ENCODE measurements at regions not wholly inside any gene's neighbourhood (a gene's known extent, or its start where the extent isn't known, plus 50 kb on each side); places are given as distances from the start of the nearest gene placed in this dataset.

DNA sequence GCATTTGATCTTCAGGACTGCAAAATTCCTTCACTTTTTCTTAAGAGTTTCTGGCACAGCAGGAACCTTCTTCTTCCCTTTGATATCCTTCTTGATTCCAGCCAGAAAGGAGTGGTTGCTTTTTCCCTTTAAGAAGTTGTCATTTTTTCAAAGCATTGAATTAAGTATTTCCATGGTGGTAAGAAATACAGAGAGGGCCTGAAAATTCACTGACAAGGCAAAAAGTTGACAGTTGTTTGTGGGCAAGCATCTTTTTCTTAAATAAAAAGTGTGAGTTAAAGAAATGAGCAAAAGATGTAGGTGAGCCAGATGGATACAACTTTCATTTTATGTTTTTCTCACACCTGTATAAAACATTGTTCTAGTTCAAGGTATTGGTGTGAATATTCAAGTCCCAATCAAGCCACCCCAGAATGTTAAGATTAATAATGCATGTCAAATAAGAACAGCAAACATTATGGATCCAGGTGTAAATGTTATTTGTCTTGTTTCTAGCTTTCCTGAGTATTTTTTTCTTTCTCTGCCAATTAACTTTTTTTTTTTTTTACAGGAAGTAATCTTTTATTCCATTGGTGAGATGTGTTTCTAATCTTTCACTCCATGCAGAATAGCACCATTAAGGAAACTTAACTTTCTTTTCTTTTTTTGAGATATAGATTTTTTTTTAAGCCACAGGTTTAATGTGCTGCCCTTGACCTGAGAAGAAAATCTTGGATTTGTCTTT is 334.3 kb upstream of the SEMA3A start:
- TF ChIP-seq, protein P1, sequence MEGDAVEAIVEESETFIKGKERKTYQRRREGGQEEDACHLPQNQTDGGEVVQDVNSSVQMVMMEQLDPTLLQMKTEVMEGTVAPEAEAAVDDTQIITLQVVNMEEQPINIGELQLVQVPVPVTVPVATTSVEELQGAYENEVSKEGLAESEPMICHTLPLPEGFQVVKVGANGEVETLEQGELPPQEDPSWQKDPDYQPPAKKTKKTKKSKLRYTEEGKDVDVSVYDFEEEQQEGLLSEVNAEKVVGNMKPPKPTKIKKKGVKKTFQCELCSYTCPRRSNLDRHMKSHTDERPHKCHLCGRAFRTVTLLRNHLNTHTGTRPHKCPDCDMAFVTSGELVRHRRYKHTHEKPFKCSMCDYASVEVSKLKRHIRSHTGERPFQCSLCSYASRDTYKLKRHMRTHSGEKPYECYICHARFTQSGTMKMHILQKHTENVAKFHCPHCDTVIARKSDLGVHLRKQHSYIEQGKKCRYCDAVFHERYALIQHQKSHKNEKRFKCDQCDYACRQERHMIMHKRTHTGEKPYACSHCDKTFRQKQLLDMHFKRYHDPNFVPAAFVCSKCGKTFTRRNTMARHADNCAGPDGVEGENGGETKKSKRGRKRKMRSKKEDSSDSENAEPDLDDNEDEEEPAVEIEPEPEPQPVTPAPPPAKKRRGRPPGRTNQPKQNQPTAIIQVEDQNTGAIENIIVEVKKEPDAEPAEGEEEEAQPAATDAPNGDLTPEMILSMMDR (conservative IDR thresholded peaks at IDR 0.05; ENCODE audit: low read depth, low read length), result no peak
- no peak for TF ChIP-seq EZH2 (IDR thresholded peaks at IDR 0.05; ENCODE audit: low read length, unreplicated experiment)

Measured in PC-3 (cell line).